IMR-90 (cell line): ENCODE measurements at regions not wholly inside any gene's neighbourhood (a gene's known extent, or its start where the extent isn't known, plus 50 kb on each side); places are given as distances from the start of the nearest gene placed in this dataset.

Experiments
- CHD1 ChIP-seq: IDR thresholded peaks from 2 replicates; pipeline ENCODE4 v1.6.1; 2012; ENCODE audit warnings: low read depth, low read length, improper control_type of control experiment
- CTCF ChIP-seq: conservative IDR thresholded peaks from 2 replicates; pipeline ENCODE4 v1.5.1; 2012; ENCODE audit warnings: mild to moderate bottlenecking, low read depth, low read length, improper control_type of control experiment

- no peak for TF ChIP-seq CTCF
- no peak for TF ChIP-seq CHD1
Measured at GRCh38 chr18:60066219-60066975, 166.6 kb downstream of the PMAIP1 start.
